ENCODE measurements at regions not wholly inside any gene's neighbourhood (a gene's known extent, or its start where the extent isn't known, plus 50 kb on each side); places are given as distances from the start of the nearest gene placed in this dataset.

DNA sequence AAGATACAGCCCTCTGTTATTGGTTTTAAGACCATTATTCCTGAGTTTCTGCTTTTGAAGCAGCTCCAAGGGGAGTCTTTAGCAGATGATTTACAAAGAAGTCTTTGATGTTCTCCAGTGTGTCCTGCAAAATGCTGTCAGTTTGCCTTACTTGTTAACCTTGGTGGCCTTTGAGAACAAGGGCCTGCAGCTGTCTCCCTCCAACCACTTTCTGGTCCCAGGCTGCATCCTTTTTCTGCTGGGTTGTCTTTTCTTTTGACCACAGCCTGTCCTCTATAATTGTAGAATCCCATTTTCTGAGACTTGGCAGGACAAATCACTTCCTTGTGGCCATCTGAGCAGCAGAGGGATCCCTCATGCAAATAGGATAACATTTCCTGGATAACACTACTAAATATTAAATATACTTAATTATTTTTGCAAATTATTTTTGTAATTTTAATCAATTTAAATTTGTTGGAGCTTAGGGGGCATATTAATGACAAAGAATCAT, 281.4 kb downstream of the DMRT2 start:
- Histone ChIP-seq H2AK5ac (ENCODE audit: low read depth, low read length) (no peak overlapping the region), H4K91ac (ENCODE audit: low read depth, low read length, poor library complexity) (no peak overlapping the region), H3K4me3 (ENCODE audit: low read length in 2 of 2) (no peak overlapping the region), H3K9me3 (replicated peaks in 1 of 2; ENCODE audit: control insufficient read depth in 2 of 2, insufficient read depth in 1 of 2, low read depth in 1 of 2, low read length in 2 of 2) (no peaks in the 10 kb centered on the region), H3K14ac (ENCODE audit: low read length) (no peak overlapping the region), H3K27ac (replicated peaks; ENCODE audit: low read length) (no peak overlapping the region), H3K79me1 (ENCODE audit: low read depth, low read length) (no peaks in the 10 kb centered on the region), H3K36me3 (replicated peaks in 1 of 2; ENCODE audit: control insufficient read depth in 2 of 2, insufficient read depth in 2 of 2, low read length in 2 of 2) (no peaks in the 10 kb centered on the region), H2BK15ac (ENCODE audit: low read length) (no peak overlapping the region), H3K4me1 (ENCODE audit: control insufficient read depth in 2 of 2, insufficient read depth in 1 of 2, low read depth in 1 of 2, low read length in 2 of 2) (no peaks in the 10 kb centered on the region), H3K23ac (ENCODE audit: low read depth, low read length, poor library complexity) (no peak overlapping the region), H3K4ac (ENCODE audit: low read length) (no peak overlapping the region), H2BK5ac (ENCODE audit: low read length) (no peak overlapping the region), H2AFZ (ENCODE audit: low read length) (no peak overlapping the region), H2BK120ac (ENCODE audit: low read depth, low read length) (no peak overlapping the region), H3K4me2 (ENCODE audit: insufficient read depth, low read length, poor library complexity, severe bottlenecking) (no peak overlapping the region), H3K9ac (ENCODE audit: low read depth, low read length, poor library complexity) (no peak overlapping the region), H2BK12ac (ENCODE audit: low read length) (no peak overlapping the region), H4K8ac (ENCODE audit: low read depth, low read length) (no peak overlapping the region), H3K27me3 (ENCODE audit: control insufficient read depth in 3 of 3, insufficient read depth in 3 of 3, low read depth in 1 of 3, low read length in 3 of 3) (peaks cover 0 to 2% (median 0%) of the 10 kb centered on the region in 3 experiments), H3K18ac (ENCODE audit: low read length) (no peak overlapping the region)
- DNase-seq (ENCODE audit: low spot score) = no peak

- no peak overlapping the region for H2BK12ac ChIP-seq (ENCODE audit: low read length)
- no peak overlapping the region for H3K18ac ChIP-seq (ENCODE audit: low read length)
- H3K4me1 ChIP-seq (ENCODE audit: control insufficient read depth in 2 of 2, insufficient read depth in 1 of 2, low read depth in 1 of 2, low read length in 2 of 2) = no peaks in the 10 kb centered on the region
- no peak overlapping the region for H2AFZ ChIP-seq (ENCODE audit: low read length)
- no peak overlapping the region for H3K4me3 ChIP-seq (ENCODE audit: low read length in 2 of 2)
- no peak overlapping the region for H2AK5ac ChIP-seq (ENCODE audit: low read depth, low read length)
- H3K27me3 ChIP-seq (ENCODE audit: control insufficient read depth in 3 of 3, insufficient read depth in 3 of 3, low read depth in 1 of 3, low read length in 3 of 3) = peaks cover 0 to 2% (median 0%) of the 10 kb centered on the region in 3 experiments
- H3K27ac ChIP-seq (replicated peaks; ENCODE audit: low read length) = no peak overlapping the region
- no peak overlapping the region for H4K91ac ChIP-seq (ENCODE audit: low read depth, low read length, poor library complexity)
- H2BK5ac ChIP-seq (ENCODE audit: low read length) = no peak overlapping the region
- H3K4ac ChIP-seq (ENCODE audit: low read length) = no peak overlapping the region
- H3K36me3 ChIP-seq (replicated peaks in 1 of 2; ENCODE audit: control insufficient read depth in 2 of 2, insufficient read depth in 2 of 2, low read length in 2 of 2) = no peaks in the 10 kb centered on the region
- H3K9ac ChIP-seq (ENCODE audit: low read depth, low read length, poor library complexity) = no peak overlapping the region
- H3K4me2 ChIP-seq (ENCODE audit: insufficient read depth, low read length, poor library complexity, severe bottlenecking) = no peak overlapping the region
- no peak for DNase-seq (ENCODE audit: low spot score)
- no peak overlapping the region for H3K23ac ChIP-seq (ENCODE audit: low read depth, low read length, poor library complexity)
- H2BK120ac ChIP-seq (ENCODE audit: low read depth, low read length) = no peak overlapping the region
- no peaks in the 10 kb centered on the region for H3K9me3 ChIP-seq (replicated peaks in 1 of 2; ENCODE audit: control insufficient read depth in 2 of 2, insufficient read depth in 1 of 2, low read depth in 1 of 2, low read length in 2 of 2)
- no peak overlapping the region for H4K8ac ChIP-seq (ENCODE audit: low read depth, low read length)
- H3K79me1 ChIP-seq (ENCODE audit: low read depth, low read length) = no peaks in the 10 kb centered on the region
- no peak overlapping the region for H3K14ac ChIP-seq (ENCODE audit: low read length)
- no peak overlapping the region for H2BK15ac ChIP-seq (ENCODE audit: low read length)
- no CpG with 5 or more reads among the region's 3 CpGs for whole genome bisulfite sequencing, 2 donors (ENCODE audit: extremely low coverage in 2 of 2, insufficient read length in 2 of 2, insufficient replicate concordance in 1 of 2)
Observed at GRCh38 chr9:1332156-1332555, 282.0 kb downstream of the DMRT2 start.

GRCh38 chr9:1335174-1335573, 285.0 kb downstream of the DMRT2 start:
- Histone ChIP-seq H3K9ac (ENCODE audit: low read depth, low read length, poor library complexity) (no peak overlapping the region), H2AFZ (ENCODE audit: low read length) (no peak overlapping the region), H3K79me1 (ENCODE audit: low read depth, low read length) (no peaks in the 10 kb centered on the region), H3K4me1 (ENCODE audit: control insufficient read depth in 2 of 2, insufficient read depth in 1 of 2, low read depth in 1 of 2, low read length in 2 of 2) (no peaks in the 10 kb centered on the region), H2BK120ac (ENCODE audit: low read depth, low read length) (no peak overlapping the region), H3K4me2 (ENCODE audit: insufficient read depth, low read length, poor library complexity, severe bottlenecking) (no peak overlapping the region), H3K14ac (ENCODE audit: low read length) (no peak overlapping the region), H3K18ac (ENCODE audit: low read length) (no peak overlapping the region), H2BK12ac (ENCODE audit: low read length) (no peak overlapping the region), H2BK5ac (ENCODE audit: low read length) (no peak overlapping the region), H4K91ac (ENCODE audit: low read depth, low read length, poor library complexity) (no peak overlapping the region), H3K36me3 (replicated peaks in 1 of 2; ENCODE audit: control insufficient read depth in 2 of 2, insufficient read depth in 2 of 2, low read length in 2 of 2) (no peaks in the 10 kb centered on the region), H3K27ac (replicated peaks; ENCODE audit: low read length) (no peak overlapping the region), H2AK5ac (ENCODE audit: low read depth, low read length) (no peak overlapping the region), H2BK15ac (ENCODE audit: low read length) (no peak overlapping the region), H4K8ac (ENCODE audit: low read depth, low read length) (no peak overlapping the region), H3K27me3 (ENCODE audit: control insufficient read depth in 3 of 3, insufficient read depth in 3 of 3, low read depth in 1 of 3, low read length in 3 of 3) (peaks cover 0 to under 1% (median 0%) of the 10 kb centered on the region in 3 experiments), H3K4ac (ENCODE audit: low read length) (no peak overlapping the region), H3K23ac (ENCODE audit: low read depth, low read length, poor library complexity) (no peak overlapping the region), H3K4me3 (ENCODE audit: low read length in 2 of 2) (peak overlapping the region in 1 of 2 donors; percentile 11), H3K9me3 (replicated peaks in 1 of 2; ENCODE audit: control insufficient read depth in 2 of 2, insufficient read depth in 1 of 2, low read depth in 1 of 2, low read length in 2 of 2) (peaks cover 0 to 2% of the 10 kb centered on the region in 2 donors)
- DNase-seq (ENCODE audit: low spot score) = no peak
- no CpG with 5 or more reads among the region's 4 CpGs for WGBS, 2 donors (ENCODE audit: extremely low coverage in 2 of 2, insufficient read length in 2 of 2, insufficient replicate concordance in 1 of 2)

GRCh38 chr9:1337169-1337568, 287.0 kb downstream of the DMRT2 start:
- Histone ChIP-seq H4K91ac (ENCODE audit: low read depth, low read length, poor library complexity) (no peak overlapping the region), H3K9ac (ENCODE audit: low read depth, low read length, poor library complexity) (no peak overlapping the region), H3K18ac (ENCODE audit: low read length) (no peak overlapping the region), H2BK12ac (ENCODE audit: low read length) (no peak overlapping the region), H3K14ac (ENCODE audit: low read length) (no peak overlapping the region), H2AFZ (ENCODE audit: low read length) (no peak overlapping the region), H4K8ac (ENCODE audit: low read depth, low read length) (no peak overlapping the region), H3K4ac (ENCODE audit: low read length) (no peak overlapping the region), H3K23ac (ENCODE audit: low read depth, low read length, poor library complexity) (no peak overlapping the region), H3K36me3 (replicated peaks in 1 of 2; ENCODE audit: control insufficient read depth in 2 of 2, insufficient read depth in 2 of 2, low read length in 2 of 2) (no peaks in the 10 kb centered on the region), H2BK5ac (ENCODE audit: low read length) (no peak overlapping the region), H3K27me3 (ENCODE audit: control insufficient read depth in 3 of 3, insufficient read depth in 3 of 3, low read depth in 1 of 3, low read length in 3 of 3) (no peaks in the 10 kb centered on the region), H3K27ac (replicated peaks; ENCODE audit: low read length) (no peak overlapping the region), H3K4me3 (ENCODE audit: low read length in 2 of 2) (no peak overlapping the region), H3K79me1 (ENCODE audit: low read depth, low read length) (no peaks in the 10 kb centered on the region), H3K4me1 (ENCODE audit: control insufficient read depth in 2 of 2, insufficient read depth in 1 of 2, low read depth in 1 of 2, low read length in 2 of 2) (no peaks in the 10 kb centered on the region), H2AK5ac (ENCODE audit: low read depth, low read length) (no peak overlapping the region), H3K4me2 (ENCODE audit: insufficient read depth, low read length, poor library complexity, severe bottlenecking) (no peak overlapping the region), H2BK120ac (ENCODE audit: low read depth, low read length) (no peak overlapping the region), H3K9me3 (replicated peaks in 1 of 2; ENCODE audit: control insufficient read depth in 2 of 2, insufficient read depth in 1 of 2, low read depth in 1 of 2, low read length in 2 of 2) (peaks cover 0 to 2% of the 10 kb centered on the region in 2 donors), H2BK15ac (ENCODE audit: low read length) (no peak overlapping the region)
- WGBS, 2 donors (ENCODE audit: extremely low coverage in 2 of 2, insufficient read length in 2 of 2, insufficient replicate concordance in 1 of 2) = no CpG with 5 or more reads among the region's 2 CpGs
- no peak for DNase-seq (ENCODE audit: low spot score)

All from neuronal stem cell (in vitro differentiated cells).